SHP77 (cell line): ENCODE measurements at regions not wholly inside any gene's neighbourhood (a gene's known extent, or its start where the extent isn't known, plus 50 kb on each side); places are given as distances from the start of the nearest gene placed in this dataset.
"Not testable (repeated sequence)": the region's sequence is repeated elsewhere in the genome, so short reads cannot be mapped to it uniquely, and the experiment has no call there.

Experiments
- DNase-seq, 2 experiments: peaks; one replicate each; lab custom pipeline; 2025; lab: John Stamatoyannopoulos, UW

DNA sequence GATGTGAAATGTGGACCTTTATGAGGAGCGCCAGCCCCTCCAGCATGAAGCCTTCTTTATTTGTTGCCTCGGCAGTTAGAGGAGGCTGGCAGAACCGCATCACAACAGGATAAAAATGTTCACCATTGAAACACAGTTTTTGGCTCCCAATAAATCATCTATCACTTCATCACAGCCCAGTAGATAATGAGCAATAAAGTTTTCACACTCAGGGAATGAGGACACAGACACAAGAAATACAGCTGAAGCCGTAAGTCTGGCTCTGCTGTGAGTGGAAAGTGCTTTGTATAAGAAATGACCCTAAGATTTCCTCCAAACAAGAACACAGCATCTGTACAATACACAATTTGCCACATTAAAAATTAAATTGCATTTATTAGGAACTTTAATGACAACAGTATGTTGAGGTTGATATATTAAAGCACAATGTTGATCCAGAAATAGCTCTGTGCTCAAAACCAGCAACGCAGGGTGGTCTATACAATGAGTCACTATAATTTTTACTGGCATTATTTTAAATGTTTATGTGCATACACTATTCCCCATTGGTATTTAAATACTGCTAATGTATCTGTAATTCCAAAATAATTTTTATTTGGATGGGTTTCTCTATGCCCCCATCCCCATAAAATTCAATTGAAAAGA, 301.8 kb upstream of the MGMT start:
- DNase-seq = no peak

DNA sequence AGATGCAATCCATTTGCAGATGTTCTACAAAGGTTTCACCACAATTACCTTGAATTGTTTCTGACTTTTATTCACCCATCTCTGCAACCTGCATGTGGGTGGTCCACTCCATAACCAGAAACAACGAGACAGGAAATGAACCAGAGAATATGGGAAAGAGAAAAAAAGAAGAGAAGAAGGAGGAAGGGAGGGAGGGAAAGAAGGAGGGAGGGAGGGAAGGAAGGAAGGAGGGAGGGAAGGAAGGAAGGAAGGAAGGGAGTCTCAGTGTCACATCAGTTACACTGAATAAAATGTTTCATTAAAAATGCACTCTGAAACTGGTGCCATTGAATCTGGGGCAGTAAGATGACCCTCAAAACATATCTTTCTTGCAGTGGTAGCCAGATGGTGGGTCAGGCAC, 301.3 kb upstream of the MGMT start:
- no peak for DNase-seq

DNA sequence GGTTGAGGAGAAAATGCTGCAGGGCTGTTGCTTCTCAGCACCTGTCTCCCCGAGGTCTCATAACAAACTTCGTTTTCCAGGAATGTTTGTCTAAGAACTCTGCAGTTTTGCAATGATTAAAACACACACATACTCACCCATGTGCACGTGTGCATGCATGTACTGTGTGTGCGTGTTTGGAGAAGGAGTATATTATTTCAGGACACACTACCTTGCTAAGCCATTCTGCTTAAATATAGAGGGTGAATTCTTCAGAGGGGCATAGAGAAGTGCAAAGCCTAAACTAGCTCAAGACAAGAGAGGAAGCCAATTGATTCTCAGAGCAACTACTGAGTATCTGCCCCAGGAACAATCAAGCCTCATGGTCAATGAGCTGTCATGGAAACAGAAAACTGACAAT, 298.4 kb upstream of the MGMT start:
- no peak for DNase-seq

DNA sequence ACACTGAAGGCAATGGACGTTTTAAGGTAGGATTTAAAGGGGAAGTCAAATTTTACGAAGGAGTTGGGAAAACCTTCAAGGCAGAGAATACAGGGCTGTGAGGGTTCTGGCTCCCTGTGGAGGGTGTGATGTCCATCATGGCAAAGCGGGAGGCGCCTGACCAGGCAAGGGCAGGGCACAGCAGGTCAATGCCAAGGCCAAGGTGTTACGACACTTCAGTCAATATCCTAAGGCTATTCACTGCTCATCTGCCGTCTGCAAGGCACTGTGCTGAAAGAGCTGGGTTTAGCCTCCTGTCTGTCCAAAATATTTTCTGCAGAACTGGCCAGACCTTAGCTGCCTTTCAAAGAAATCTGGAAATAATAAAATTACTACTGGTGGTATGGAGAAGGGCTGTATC, 297.9 kb upstream of the MGMT start:
- DNase-seq = no peak

DNA sequence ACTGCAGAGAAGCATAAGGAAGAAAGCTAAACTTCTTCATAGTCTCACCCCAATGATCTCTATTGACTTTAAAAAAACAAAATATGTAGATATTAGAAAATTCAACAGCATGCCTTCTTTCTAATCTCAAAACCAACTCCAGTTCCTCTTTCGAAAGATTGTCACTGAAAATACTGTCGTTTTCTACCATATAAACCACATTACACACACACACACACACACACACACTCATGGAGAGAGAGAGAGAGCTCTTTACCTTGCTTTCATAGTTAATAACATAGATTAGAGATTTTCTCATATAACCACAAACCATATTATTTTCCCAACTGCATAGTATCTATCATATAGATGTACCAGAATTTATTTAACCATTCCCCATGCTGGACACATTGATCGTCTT, 296.2 kb upstream of the MGMT start:
- no peak for DNase-seq

DNA sequence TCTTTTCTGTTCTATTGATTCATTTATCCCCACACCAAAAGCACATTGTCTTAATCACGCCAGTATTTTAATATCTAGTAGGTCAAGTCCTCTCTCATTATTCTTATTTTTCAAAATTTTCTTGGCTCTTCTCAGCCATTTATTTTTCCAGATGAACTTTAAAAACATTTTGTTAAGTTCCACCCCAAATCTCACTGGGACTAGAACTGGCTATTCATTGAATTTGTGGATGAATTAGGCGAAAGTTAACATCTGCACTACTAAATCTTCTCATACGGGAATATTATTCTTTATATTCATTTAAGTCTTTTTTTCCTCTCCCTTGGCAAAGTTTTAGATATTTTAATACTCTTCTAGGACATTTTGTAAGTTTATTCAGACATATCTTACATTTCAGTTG, 295.2 kb upstream of the MGMT start:
- no peak for DNase-seq

DNA sequence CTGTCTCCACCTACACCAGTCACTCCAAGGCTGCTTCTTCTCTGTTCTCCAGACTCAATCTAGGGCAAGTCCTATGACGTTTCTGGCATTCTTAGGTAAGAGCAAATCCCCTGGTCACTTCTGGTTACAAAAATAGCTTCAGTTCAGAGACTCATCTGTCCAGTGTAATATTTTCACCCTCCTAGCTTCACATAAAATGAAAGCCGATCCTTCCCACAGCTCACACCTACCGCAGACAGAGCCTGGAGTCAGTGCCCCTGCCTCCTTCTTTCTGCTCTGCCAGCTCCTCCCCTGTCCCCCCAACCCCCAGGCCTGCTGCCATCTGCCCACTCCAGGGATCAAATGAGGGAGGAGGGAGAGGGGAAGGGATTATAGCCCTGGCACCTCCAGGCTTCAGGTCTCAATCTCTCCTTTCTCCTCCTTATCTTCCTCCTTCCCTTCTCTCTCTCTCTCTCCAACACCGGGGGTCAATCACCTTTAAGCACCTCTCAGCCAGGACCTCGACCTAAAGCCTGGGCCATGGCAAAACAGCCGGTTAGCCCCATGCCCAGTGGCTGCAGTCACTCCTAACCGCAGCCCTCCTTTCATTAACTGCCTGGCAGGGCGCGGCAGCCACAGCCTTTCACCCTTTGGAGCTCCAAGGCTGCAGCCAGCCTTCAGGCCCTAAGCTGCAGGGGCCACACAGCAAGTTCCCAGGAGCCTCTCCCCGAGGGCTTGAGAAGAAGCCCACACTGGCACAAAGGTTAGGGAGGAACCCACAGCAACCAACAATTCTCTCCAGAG, 292.6 kb upstream of the MGMT start:
- DNase-seq = no peak

DNA sequence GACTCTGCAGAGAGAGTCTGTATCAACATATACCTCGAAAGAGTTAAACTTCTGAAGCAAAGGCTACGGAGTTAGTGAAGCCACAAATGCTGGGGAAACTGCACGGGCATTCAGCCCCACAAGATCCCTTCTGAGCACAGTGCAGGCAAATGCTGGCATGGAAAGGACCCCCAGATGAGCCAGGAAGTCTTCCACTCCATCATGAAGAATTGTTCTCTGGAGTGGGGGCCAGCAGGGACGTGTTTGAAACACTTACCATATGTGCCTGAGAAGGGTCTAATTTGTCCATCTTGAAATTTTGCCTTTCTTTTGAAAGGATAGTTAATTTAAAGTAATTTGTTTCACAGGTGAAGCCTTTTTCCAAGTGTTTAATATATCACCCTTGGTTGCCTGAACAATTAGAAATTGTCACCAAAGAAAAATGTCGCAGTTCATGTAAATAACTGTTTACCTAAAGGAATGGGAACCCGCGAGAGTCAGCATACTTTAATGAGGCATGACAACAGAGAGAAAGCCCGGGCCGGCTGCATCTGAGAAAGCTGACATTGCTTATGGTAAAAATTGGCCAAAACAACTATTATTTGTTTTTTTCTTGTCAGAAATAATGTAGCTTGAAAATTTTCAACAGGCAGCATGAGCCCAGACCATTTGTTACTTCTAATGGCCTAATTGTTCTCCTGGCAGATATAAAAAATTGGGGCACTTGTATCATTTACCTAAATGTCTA, 287.6 kb upstream of the MGMT start:
- DNase-seq = no peak

DNA sequence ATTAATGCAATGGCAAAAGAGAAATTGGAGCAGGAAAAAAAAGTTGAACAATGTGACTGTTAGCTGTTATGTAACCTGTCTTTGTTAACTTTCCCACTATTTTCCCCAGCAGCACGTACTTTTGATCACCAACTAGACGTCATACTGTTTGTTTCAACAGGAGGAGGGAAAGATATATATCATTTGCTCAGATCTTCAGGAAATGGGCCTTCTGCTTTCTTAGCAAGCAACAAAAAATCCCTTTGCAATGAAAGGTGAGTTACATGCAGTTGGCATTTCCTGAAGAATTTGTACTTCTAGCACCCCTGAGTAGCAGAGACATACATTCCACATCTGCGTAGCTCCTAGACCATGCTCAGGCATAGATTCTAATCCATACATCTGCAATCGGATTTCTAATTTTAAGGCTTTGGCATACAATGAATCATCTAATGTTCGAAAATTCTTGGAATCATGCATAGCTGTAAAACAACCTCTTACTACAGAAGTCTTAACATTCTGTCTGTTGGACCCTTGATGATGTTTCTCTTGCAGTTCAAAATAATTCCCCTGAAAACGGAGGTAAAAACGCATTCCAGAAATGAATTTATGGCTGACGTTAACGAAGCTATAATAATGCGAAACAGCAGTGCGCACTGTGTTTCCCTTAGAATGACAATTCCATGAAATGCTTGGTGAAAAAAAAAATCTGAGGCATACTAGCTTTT, 286.9 kb upstream of the MGMT start:
- DNase-seq = no peak

DNA sequence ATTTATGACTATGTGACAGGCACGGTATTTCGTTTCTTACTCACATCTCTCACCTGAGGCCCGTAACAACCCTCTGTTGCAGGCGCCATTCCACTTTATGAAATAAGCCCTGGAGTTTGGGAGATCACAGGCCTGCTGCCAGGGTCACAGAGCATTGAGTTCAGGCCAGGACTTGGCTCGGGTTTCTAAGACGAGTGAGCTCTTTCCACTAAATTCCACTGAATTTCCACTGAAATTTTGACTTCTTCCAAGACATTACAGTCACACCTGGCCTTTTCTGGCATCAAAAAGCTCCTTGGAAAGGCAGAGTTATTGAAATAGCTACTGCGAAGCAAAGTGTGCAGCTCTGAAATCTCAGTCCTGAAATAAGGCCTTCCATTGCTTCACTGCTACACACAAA, 282.8 kb upstream of the MGMT start:
- no peak for DNase-seq

DNA sequence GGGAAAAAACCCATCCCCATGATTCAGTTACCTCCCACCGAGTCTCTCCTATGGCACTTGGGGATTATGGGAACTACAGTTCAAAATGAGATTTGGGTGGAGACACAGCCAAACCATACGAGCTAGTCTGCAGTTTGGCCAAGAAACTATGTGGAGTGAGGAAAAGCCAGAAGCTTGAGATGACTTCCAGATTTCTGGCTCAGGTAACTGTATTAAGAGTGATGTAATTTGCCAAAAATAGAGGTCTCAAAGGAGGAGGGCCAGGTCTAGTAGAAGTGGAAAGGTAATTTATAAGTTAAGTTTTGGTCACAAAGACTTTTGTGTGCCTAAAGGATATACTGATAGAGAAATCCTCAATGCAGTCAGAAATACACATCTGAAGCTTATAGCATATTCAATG, 279.7 kb upstream of the MGMT start:
- DNase-seq = no peak

DNA sequence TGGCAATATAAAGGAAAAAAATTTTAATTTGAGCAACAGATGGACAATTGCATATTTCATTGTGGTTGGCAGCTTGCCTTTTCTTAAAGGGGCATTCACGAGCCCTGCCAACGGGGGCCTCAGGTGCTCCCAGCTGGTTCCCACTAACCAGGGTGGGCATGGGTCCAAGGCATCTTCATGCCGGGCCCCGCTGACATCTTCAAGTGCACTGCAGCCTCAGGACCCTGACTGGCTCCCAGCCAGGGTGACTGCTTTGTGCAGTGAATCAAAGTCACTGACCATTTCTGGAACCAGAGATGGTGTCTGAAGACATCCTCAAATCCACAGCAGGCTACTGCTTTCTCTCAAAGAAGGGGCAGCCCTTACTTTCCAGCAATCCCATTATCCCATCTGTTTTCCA, 275.2 kb upstream of the MGMT start:
- DNase-seq = no peak

DNA sequence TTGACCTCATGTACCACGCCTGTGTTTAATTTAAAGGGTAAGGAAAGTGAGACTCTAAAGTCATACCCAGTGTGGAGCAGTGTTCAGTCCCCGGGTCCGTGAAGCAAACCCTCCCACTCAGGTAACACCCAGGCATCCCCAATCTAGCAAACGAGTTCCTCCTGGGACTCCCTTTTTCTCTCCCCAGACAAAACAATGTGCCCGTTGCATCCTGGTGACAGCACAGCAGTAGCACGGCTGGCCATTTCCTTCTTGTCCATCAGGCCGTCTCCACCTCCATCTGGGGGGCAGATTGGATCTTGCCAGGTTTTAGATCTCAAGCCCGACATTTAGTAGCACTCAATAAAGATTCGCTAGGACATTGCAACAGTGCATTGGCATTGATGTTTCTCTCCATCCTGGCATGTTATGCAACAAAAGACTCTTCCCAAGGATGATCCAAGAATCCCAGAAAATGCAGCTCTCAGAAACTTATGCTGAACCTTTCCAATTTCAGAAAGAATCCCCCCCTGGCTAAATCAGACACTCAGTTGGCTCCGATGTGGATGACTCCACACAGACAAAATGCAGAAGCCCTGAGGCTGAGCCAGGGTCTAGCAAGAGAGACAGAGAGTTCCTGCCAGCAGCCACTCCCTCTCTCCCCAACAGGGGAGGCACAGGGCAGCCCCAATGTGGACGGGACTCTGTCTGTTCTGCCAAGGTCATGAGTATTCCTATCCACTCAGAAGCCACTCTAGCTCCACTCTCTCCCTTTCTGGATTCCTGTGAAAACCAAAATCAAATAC, 274.5 kb upstream of the MGMT start:
- no peak for DNase-seq

DNA sequence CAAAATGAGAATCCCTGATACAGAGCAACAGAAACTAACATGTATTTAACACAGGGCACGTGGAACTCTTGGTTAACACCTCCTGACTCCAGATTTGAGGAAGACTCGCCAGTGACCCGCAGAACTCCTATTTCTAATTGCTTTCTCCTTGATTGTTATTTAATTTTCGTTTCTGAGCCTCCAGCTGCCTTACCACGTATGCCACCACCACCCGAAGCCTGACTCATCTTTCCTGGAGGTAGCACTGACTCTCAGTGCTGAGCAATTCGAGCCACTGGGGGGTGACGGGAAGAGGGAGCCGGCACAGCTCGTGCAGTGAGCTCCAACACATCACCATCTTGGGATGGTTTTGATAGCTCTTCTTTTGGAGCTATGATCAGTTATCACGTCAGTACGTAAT, 273.9 kb upstream of the MGMT start:
- DNase-seq = no peak

DNA sequence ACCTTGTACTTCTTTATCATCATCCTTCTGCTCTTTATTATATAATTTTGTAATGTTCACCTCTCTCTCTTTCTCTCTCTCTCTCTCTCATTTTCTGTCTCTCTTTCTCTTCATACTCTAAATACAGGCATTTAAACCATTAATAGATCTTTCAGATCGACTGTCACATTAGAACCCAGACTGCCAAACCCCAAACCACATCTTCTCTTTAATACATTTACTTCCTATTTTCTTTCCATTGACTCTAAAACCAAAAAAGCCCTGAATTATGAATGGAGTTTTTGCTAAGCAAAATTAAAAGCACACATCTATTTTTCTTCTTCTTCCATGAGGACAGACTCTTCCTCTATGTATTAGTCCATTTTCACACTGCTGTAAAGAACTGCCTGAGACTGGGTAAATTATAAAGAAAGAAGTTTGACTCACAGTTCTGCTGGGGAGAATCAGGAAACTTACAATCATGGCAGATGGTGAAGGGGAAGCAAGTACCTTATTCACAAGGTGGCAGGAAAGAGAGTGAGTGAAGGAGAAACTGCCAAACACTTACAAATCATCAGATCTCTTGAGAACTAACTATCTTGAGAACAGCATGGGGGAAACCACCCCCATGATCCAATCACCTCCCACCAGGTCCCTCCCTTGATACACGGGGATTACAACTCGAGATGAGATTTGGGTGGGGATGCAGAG, 272.7 kb upstream of the MGMT start:
- no peak for DNase-seq

DNA sequence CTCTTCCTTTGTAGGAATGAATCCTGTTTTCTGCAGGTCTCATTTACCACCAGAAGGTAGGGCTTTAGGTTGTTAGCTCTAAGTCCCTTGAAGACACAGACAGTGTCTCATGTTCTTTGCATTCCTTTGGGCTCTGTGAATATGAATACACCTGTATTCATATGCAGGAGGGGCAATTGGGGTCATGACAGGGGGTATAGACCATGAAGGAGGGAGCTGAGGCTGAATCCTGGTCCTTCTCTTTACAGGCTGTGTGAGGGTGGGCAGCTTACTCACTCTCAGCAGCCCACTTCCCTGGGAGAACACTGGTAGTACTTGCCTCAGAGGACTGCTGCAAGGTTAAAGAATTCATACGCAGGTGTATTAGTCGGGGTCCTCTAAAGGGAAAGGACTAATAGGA, 267.2 kb upstream of the MGMT start:
- no peak for DNase-seq

DNA sequence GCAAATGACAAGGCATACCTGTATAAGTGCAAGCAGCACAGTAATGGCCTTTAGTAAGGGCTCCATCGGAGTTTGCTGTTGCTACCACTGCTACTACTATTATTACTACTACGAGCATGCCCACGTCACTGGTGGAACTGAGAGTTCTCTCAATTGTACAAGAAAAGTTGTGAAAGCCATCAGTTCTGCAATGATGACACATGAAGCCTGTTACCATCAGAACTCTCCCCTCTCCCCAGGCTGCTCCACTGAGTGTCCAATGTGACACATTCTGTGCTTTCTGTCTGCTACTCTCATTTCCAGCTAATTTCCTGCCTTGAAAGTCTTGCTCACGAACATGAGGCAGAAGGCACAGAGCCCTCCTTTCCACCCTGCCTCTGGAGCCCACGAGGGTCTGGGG, 263.2 kb upstream of the MGMT start:
- no peak for DNase-seq

DNA sequence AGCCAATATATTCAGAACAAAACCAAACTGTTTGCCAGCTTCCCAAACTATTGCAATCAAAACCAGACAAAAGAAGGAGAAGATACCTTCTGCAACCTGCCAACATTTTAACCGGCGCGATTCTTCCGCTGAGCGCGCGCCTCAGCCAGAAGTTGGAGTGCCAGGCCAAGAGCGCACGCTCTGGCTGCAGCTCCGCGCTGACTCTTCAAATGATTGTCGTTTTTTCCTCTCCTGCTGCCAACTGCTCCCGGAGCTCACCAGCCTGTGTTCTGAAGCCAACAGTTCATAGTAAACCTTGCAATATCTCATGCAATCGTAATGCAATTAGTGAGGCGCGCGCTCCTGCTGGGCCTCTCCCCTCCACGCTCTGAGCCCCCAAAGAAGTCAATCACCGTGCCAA, 259.7 kb upstream of the MGMT start:
- no peak for DNase-seq

DNA sequence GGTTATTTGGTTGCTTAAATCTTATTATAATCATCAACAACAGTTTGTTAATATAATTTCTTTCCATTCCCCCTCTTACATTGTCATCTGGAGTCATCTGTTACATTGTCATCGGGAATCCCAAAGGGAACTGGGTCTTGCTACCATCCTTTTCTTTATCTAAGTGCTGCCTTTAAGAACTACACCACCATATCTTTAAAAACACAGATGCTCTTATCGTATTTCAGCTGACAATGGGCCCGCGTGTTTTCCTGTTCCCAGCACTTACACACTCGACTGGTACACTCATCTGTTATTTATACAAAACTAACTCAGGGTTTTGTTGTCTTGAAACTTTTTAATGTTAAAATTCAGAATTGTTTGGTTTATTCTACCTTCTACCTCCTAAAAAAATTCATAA, 256.2 kb upstream of the MGMT start:
- no peak for DNase-seq

DNA sequence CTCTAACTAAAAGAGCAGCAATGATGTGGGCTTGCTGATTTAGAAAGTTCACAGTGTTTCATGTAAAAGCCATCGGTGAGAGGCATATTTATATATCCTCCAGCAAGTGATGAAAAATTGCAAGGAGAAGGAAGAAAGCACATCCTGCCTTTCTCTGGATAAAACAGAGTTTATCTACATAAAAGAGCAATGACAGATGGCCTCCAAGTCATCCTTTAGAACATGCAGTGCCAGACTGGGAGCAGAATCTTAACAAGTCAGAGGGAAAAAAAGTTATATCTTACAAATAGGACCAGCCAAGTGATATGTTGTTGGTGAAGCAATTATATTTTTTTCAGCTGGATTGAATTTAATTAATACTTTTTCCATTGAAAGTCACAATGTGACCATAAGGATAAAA, 253.8 kb upstream of the MGMT start:
- DNase-seq = no peak

DNA sequence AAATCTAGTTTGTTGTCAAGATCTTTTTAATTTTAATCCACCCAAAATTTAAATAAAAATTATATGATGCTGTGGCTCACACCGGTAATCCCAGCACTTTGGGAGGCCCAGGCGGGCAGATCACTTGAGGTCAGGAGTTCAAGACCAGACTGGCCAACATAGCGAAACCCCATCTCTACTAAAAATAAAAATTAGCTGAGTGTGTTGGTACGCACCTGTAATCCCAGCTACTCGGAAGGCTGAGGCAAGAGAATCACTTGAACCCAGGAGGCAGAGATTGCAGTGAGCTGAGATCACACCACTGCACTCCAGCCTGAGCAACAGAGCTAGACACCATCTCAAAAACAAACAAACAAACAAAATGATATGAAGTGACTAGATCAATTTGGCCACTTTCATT, 253.0 kb upstream of the MGMT start:
- DNase-seq = not testable (repeated sequence)
